Ramos (cell line): ENCODE measurements at regions not wholly inside any gene's neighbourhood (a gene's known extent, or its start where the extent isn't known, plus 50 kb on each side); places are given as distances from the start of the nearest gene placed in this dataset.

ENCODE experiments used
- in situ Hi-C: fragments of 300-500 bp; cut with MboI; formaldehyde crosslinking; loops from one replicate; pipeline ENCODE4 v1.14.3; 2022; ENCODE audit warnings: low sequenced_read_pairs; ENCODE audit not compliant: unreplicated experiment

DNA sequence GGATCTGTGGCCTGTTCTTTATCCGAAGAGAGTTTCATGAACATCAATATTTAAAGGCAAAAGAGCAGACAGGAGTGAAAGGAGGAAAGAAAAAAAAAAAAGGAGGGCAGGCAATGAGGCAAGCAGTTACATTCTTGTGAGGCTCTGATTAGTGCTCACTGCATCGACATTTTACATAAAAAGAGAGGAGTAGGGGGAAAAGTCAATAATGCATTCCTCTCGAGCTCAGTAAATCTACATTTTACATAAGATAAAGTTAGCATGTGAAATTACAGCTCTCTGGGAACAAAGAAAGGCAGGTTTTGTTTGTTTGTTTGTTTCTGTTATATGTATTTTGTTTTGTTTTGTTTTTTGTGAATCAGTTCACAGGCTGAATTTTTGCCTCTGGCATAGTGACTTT is 187.1 kb upstream of the ARL4C start:
- in situ Hi-C loops, result no loop called here

GRCh38 chr2:234682492-234683228 is 185.8 kb upstream of the ARL4C start:
- in situ Hi-C loops, result no loop called here

- in situ Hi-C loops, result no loop called here
These were observed 184.1 kb upstream of the ARL4C start for GRCh38 chr2:234680688-234681619.

DNA sequence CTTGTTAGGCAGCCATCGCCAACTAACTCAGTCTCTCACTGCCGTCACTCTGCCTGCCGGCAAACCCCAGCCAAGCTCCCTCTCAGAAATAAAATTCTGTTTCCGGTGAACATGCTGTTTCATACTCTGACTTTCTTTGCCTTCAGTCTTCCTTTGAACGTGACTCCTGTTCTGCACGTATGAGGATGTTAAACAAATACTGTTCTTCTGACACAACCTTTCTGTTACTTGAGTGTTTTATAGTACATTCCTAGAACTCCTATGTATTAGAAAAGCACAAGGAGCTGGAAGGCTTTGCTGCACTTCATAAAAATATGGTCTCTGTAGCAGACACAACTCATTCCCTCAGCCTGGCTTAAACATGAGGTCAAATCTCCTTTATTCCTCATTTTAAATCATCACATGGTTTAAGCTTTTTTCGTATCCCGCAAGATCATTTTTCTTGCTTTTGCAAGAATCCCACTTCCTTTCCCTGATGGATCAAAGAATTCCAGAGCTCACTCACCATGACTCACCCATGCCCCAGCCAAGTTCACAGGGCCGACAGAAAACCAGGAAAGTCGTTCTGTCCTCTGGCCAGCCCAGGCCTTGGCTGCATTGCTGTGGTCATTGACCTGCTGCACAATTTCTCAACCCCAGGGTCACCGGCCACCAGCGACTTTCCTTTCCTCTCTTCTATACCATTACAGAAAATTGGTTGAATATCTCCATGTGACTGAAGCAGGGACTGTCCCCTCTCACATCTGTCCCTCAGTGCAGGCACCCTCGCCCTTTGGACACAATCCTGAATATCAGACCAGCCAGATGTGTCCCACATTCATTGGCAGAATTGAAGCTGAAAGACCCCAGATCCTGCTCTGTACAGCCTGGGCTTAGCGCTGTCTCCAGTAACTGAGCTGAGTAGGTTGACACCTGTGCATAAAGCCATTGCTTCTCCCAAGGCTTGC is 183.1 kb upstream of the ARL4C start:
- in situ Hi-C loops, result no loop called here

GRCh38 chr2:234679301-234679740 is 182.4 kb upstream of the ARL4C start:
- in situ Hi-C loops, result no loop called here

GRCh38 chr2:234678711-234679110 is 181.8 kb upstream of the ARL4C start:
- in situ Hi-C loops, result no loop called here

DNA sequence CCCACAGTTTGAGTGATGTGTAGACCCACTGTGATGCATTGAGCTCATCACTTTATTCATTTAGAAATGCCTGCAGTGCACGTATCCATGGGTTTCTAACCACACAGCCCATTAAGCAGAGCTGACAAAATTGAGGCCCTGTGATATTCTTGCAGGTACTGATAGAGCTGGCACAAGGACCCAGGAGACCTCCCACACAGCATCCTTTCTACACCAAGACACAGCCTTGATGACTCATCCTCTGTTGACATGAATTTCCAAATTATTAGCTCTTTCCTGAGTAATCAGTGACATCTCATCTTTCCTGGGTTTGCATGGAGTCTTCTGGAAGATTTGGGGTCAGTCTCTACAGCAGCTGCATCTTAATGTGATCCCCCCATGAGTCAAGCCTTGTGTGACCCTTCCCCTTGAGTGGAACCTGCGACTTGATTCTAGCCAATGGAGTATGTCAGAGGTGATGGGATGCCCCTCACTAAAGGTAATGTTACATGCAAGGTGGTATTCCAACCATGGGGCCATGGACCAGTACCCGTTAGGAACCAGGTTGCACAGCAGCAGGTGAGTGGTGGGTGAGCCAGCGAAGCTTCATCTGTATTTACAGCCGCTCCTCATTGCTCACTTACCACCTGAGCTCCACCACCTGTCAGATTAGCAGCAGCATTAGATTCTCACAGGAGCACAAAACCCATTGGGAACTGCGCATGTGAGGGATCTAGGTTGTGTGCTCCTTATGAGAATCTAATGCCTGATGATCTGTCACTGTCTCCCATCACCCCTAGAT is 181.1 kb upstream of the ARL4C start:
- in situ Hi-C loops, result no loop called here

DNA sequence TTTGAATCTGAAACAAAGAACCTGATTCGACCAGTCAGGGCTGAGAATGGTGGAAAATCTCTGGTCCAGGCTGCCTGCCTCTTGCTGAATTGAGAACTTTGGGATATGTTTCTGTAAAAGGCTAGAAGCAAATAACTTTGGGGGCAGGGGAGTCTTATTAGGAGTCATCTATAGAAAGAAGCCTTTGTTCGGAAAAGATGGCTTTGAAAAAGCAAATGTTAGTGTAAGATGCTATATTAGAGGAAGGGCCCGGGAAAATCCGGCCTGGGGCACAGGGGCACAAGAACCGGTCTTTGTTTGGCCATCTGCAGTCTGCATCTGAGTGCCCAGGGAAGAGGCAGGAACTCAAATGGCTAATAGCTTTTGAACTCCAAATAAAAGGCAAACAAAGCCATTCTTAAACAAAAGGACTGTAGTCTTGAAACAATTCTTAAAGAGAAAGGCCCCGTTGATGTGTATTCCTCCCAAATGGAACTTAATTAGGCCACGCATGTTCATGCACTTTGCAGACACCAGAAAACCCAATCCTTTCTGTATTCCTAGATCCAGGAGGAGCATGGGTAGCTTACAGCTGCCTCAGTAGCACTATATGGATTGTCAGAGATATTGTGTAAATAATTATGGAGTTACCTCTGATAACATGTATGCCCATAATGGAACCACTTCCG is 180.0 kb upstream of the ARL4C start:
- in situ Hi-C loops, result no loop called here

GRCh38 chr2:234676109-234676782 is 179.4 kb upstream of the ARL4C start:
- in situ Hi-C loops, result no loop called here

- in situ Hi-C loops, result no loop called here
These were observed 177.9 kb upstream of the ARL4C start for GRCh38 chr2:234674781-234675201.

GRCh38 chr2:234673961-234674759 is 177.3 kb upstream of the ARL4C start:
- in situ Hi-C loops, result no loop called here

DNA sequence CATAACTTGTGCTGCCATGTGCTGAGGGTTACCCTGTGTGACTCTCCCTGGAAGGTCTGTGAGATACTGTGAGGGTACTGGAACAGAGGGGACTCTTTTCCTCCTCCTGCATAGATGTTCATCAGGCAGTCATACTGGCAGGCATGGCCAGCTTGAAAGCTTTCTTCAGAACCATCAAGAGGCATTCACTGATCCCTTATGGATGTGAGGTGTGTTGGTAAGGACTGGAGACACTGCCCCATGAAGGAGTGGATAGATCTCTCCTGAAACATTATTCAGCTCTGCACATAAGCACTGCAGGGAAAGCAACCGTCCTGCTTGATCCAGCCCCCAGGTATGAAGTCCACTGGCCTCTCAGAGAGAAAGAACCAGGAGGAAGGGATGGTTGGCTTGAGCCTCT is 176.6 kb upstream of the ARL4C start:
- in situ Hi-C loops, result no loop called here

- in situ Hi-C loops, result no loop called here
These were observed 175.7 kb upstream of the ARL4C start for GRCh38 chr2:234672498-234673150.

DNA sequence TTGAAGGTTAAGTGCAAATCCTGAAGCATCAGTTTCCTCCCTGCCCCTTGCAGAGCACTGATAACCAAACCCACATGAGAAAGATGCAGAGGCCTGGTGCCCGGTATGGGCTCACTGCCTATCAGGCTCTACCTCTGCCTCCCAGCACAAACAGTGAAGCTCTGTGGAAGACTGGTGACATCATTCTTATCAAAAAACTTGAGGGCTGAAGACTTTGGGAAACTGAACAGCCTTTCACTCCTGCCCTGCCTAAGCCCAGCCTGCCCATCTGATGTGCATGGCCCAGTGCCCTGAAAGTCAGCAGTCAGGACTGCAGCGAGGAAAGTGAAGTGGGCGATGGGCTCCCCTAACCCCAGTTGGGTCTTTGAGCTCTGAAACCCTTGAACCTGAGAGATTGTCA is 174.8 kb upstream of the ARL4C start:
- in situ Hi-C loops, result no loop called here

GRCh38 chr2:234671231-234671630 is 174.3 kb upstream of the ARL4C start:
- in situ Hi-C loops, result no loop called here

DNA sequence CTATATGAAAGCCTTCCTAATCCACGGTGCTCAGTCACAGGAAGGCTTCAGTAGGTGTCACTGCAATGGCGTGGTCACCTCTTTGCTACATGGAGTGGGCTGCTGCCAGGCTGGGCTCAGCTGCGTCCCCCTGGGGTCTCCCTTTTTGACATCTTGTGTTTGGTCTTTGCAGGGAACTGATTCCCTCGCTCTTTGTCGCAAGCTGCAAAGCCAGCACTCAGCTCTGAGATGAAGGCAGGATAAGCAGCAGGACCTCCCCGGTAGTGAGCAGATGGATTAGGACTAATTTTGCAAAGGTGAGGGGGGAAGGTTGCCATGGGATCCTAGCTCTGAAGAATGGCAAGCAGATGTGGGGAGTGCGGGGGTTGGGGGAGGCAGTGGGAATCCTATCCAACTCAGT is 173.9 kb upstream of the ARL4C start:
- in situ Hi-C loops, result no loop called here

GRCh38 chr2:234670052-234670451 is 173.2 kb upstream of the ARL4C start:
- in situ Hi-C loops, result no loop called here
